HL-60/S4 (cell line): ENCODE measurements at regions not wholly inside any gene's neighbourhood (a gene's known extent, or its start where the extent isn't known, plus 50 kb on each side); places are given as distances from the start of the nearest gene placed in this dataset.

Experiments
- in situ Hi-C: fragments of 300-500 bp; cut with MboI; formaldehyde crosslinking; loops from 2 replicates; pipeline ENCODE4 v1.14.3; 2022; ENCODE audit warnings: low sequenced_read_pairs

- in situ Hi-C loops = no loop called here
These were observed 295.8 kb upstream of the SLC7A11 start for GRCh38 chr4:138537731-138538490.

GRCh38 chr4:138535316-138535715, 293.2 kb upstream of the SLC7A11 start:
- in situ Hi-C loops = no loop called here

GRCh38 chr4:138522366-138522765, 280.2 kb upstream of the SLC7A11 start:
- in situ Hi-C loops = no loop called here

DNA sequence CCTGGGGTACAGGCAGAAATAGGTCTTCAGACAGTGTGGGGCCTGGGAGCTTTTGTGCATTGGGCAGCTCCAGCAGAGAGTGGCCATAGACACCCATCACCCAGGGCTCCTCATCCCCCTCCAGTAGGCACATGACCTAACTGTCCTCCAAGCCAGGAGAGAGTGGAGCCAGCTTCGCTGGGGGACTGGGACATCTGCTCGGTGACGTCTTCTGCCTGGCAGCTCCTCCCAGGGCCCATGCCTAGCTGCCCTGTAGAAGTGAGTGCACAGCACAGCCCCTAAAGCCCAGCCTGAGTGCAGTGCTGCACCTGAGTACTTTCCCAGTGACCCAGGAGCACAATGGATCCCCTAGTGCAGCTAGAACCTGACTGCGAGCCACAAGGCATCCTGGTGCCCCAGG, 279.7 kb upstream of the SLC7A11 start:
- in situ Hi-C loops = no loop called here

DNA sequence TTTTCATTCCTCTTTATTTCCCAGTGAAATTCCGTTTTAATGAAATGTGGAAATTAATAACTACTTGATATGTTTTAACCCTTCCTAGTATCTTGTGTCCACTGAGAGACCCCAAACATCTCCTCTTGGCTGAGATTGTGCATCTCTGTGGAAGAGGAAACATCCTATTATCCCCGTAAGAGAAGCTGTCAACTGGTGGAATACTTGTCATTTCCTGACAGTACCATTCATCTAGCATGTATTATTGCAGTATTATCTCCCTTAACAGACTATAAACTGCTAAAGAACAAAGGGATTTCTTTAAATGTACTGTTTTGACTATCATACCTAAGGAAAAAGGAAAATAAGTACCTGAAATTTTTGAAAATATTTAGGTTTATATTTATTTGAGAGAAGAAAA, 277.3 kb upstream of the SLC7A11 start:
- in situ Hi-C loops = no loop called here

DNA sequence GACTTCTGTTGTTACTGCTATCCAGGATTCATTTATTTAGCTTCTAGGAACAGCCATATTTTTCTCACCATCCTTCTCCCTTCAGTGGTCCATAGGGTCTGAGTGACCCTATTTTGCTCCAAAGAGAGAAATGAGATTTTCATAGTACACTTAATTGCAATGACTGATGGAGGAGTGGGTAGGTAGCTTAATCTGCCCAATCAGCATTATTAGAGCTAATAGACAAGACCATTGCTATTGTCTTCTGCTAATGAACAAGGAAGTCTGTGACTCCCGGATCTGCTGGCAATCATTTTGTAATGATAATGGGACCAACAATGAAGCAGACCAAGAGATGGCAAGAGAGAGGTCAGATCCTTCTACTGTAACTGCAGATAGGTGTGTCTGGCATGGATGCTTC, 271.4 kb upstream of the SLC7A11 start:
- in situ Hi-C loops = no loop called here

DNA sequence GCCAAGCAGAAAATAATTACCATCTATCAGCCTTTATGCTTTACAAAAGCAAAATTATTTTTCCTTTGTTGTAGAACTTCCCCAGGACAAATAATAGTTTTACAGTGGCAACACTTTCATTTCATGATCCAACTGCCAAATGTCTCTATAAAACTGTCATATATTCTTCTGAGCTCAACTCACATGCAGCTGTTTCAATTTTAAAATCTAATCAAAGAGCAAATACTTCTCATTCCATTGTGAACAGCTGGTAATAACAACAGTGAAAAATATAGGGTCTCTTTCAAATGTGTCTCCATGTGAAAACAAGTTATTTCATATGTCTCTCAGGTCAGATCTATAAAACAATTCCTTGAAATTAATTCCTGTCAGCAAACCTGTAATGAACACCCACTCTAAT, 270.6 kb upstream of the SLC7A11 start:
- in situ Hi-C loops = no loop called here

DNA sequence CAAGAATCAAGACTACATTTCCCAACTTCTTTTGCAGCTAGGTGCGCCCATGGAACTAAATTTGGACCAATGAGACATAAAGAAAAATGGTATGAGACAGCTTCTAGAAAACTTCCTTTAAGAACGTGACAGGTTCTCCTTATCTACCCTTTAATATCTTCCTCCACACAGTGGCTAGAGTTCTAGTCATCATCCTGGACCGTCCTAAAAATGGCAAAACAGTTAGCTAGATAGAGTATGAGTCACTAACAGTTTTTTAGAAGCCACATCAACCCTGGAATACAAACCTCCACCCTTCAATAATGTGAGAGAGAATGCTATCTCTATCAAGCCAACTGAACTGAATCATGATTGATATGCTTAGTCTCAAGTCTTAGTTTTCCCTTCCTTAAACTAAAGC, 267.9 kb upstream of the SLC7A11 start:
- in situ Hi-C loops = no loop called here

DNA sequence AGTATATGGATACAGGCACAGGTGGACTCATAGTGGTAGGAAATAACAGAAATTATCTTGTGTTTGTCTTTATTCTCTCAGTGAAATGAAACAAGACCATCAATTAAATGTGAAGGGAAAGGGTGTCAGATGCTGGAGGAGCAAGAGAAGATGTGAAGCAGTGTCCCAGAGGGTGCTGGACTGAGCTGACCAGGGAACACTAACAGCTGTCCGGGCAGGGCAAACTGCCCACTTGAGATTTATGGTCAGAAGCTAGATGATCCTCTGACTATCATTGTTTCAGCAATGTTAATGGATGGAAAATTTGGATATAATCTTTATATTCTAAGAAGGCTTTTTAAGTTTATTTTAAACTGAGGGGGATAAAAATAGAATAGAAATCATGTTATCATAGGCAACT, 267.2 kb upstream of the SLC7A11 start:
- in situ Hi-C loops = no loop called here

GRCh38 chr4:138507522-138507921, 265.4 kb upstream of the SLC7A11 start:
- in situ Hi-C loops = no loop called here

GRCh38 chr4:138501614-138502013, 259.5 kb upstream of the SLC7A11 start:
- in situ Hi-C loops = no loop called here

- in situ Hi-C loops = no loop called here
These were observed 258.7 kb upstream of the SLC7A11 start for GRCh38 chr4:138500869-138501268.

GRCh38 chr4:138499627-138500026, 257.5 kb upstream of the SLC7A11 start:
- in situ Hi-C loops = no loop called here

- in situ Hi-C loops = no loop called here
These were observed 252.8 kb upstream of the SLC7A11 start for GRCh38 chr4:138494931-138495330.

DNA sequence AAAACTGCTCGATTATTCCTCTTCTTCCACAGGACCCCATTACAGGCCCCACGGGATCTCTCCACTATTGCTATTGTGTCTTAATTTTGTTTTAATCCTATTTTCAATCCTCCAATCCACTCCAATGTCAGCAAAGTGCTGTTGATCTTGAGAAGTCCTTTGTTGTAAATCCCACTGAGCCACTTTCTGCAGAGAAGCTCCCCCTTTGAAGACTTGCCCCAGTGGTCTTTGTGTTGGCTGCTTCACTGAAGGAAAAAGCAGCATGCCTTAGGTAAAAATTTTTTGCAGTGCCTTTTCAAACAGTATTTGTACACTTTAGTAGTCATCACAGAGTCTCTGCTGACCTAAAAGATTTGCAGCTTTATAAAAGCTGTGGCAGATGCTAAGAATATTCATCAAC, 252.0 kb upstream of the SLC7A11 start:
- in situ Hi-C loops = no loop called here

DNA sequence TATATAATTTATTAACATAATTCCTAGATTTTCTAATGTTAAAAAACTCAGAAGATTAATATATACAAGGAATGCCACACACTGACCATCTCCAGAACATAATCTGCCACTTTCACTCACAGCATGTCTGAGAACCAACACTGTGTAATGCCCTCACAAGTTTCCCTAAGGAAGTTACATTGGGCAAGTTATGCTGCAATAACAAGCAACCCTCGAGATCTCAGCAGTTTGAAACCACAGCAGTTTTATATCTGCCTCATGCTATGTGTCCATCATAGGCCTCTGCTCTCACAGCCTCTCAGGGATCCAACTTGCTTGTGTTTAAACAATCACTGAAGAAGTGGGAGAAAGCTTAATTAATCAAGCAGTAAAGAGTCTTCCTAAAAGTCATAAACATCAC, 250.0 kb upstream of the SLC7A11 start:
- in situ Hi-C loops = no loop called here

GRCh38 chr4:138488533-138488932, 246.4 kb upstream of the SLC7A11 start:
- in situ Hi-C loops = no loop called here

DNA sequence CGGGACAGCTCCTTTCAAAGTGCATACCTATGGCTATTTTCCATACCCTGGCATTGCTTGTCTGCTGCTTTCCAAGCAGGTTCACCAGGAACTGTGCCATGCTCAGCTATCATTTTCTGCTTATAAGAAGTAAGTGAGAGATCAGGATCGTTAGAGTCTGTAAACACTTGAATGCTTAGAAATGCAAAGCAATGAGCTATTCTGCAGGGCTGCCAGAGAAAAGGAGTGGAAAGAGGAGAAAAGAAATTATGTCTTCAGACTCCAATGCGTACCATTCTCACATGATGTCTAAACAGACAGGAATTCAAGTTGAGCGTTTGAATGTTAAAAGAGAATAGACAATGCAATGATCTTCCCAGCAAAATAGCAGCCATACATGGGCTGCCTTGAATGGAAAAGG, 245.5 kb upstream of the SLC7A11 start:
- in situ Hi-C loops = no loop called here

- in situ Hi-C loops = no loop called here
These were observed 245.1 kb upstream of the SLC7A11 start for GRCh38 chr4:138487230-138487629.

DNA sequence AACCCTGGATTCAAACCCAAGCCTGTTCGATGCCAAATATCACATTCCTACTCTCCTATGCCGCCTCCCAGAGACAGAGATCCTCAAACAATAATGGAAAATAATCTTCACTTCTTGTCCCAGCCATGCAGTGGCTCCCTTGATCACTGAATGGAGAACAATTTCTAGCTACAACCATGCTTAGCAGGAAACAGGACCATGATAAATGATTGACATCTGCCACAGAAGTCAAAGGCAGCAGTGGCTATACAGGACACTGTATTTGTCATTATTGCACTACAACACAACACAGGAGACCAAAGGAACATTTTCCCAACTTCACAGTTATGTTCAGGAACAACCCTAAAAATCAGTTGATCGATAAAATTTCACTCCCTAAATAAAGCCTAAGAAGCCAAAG, 243.3 kb upstream of the SLC7A11 start:
- in situ Hi-C loops = no loop called here

- in situ Hi-C loops = no loop called here
These were observed 233.0 kb upstream of the SLC7A11 start for GRCh38 chr4:138475116-138475515.

- in situ Hi-C loops = no loop called here
These were observed 231.2 kb upstream of the SLC7A11 start for GRCh38 chr4:138473339-138473738.
